8988T (cell line): ENCODE measurements at regions not wholly inside any gene's neighbourhood (a gene's known extent, or its start where the extent isn't known, plus 50 kb on each side); places are given as distances from the start of the nearest gene placed in this dataset.
A peak's percentile ranks its signal among the peaks of the same experiment; 100 is the strongest.

ENCODE experiments used
- DNase-seq: peaks from one replicate; pipeline ENCODE4 v3.0.0; 2011

DNA sequence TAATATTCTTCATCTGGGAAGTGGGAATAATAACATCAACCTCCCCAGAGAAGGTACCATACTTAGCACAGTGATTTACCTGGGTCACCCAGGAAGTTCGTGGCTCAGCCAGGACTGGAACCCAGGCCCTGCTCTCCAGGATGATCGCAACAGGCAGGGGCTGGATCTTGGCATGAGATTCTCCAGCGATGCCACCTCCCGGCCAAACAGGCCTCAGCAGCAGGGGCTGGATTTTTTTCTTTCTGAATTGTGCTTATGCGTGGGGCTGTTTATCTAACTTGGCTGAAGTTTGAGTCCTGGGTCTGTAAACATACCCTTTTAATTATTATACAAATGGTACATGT lies 129.5 kb upstream of the PTPN1 start:
- DNase-seq: peak; percentile 63

DNA sequence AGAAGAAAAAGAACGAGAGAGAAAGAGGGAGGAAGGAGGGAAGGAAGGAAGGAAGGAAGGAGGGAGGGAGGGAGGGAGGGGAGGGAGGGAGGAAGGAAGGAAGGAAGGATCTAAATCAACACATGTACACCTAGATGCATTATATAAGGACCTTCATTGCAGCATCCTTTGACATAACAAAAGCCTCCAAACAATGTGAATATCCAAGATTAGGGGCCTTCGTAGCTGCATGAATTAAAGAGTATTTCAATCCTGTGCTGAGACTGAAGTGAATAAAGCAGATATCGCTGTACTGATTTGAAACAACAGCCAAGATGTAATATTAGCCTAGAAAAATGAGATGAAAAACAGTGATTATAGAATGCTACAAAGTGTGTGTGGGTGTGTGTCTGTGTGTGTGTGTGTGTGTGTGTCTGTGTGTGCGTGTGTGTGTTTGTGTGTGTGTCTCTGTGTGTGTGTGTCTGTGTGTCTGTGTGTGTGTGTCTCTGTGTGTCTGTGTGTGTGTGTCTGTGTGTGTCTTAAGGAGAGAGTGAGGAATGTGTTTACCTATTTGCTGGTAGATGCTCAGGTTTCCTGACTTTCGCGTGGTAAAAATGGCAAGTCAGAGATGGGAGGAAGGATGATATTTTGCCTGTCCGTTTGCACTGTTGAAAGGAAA lies 129.0 kb upstream of the PTPN1 start:
- no peak for DNase-seq

DNA sequence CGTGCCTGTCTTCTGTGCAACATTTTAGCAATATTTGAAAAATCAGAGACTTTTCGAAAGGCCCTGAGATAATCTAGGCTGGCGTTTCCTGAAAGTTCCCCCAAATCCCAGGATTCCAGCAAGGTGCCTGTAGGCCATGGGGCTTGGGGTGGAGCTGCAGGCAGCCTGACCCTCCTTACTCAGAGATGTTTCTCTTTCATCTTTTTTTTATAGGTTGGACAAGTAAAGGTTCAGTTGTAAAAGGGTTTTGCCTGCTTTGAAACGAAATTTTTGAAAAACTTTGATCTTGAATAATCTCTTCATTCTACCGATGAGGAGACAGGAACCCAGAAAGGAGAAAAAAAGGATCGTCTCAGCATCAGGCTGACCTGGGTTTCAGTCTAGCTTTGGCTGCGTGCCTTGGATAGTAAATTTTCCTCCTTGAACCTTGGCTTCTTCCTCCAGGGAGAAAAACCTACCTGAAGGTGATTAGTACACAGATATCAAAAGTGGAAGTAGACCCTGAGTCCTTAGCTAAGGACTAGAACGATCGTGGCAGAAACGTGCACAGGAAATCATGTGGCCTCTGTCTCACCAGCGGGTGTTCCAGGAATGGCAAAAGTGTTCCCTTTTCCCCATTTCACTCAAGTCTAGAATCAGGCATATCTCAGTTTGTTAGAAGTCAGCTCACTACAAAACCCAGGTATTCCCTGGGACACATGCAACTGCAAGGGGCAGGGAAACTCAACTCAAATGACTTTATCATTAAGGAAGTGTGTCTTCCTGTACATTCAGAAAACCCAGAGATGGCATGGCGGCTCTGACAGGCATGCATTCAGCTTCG lies 128.2 kb upstream of the PTPN1 start:
- DNase-seq: no peak

DNA sequence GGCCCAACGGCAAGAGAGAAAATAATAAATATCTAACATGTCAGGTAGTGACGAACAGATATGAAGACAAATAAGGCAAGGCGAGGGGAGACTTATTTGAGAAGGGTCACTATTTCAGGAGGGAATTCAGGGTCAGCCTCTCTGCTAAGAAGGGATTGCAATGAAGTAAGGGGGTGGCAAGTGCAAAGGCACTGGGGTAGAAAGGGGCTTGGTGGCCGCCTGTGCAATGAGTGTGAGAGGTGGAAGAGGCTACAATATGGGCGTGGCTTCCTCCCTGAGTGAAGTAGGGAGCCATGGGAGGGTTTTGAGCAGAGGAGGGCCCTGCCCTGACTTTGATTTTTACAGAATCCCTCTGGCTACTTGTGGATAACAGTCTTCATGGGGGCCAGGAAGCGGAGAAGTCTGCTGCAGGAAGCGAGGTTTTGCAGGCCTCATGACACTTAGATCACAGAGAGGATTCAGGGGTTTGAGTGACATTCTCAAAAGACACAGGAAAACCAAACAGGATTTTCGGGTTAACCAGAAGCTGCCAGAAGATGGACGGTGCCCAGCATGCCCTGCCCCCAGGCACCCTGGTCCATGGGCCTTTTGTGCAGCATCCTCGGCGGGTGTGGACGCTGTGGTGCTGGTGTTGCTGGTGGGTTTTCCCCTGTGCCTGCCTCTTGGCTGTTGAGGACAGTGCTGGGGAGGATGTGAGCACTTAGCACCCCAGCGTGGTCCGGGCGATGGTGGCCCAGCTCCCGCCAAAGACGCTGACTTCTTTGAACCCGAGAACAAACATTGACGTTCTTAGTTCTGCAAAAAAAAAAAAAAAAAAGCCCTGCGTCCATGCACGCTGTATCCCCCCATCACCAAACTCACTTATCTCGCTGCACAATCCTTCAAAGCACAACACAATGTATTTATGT lies 124.2 kb upstream of the PTPN1 start:
- DNase-seq: no peak

DNA sequence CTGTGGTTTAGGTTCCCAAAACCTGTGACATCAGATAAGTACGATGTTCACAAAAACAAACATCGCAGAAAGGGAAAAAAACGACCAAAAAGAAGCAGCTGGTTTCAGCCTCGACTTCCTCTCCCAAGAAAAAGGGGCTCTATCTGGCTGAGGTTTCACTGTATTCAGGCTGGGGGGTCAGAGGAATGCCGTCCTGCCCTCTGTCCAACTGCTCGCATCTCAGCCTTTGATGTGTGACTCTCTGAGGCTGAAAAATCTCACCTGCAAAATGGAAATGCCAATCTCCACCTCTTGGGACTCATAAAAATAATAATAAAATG lies 123.6 kb upstream of the PTPN1 start:
- DNase-seq: no peak

DNA sequence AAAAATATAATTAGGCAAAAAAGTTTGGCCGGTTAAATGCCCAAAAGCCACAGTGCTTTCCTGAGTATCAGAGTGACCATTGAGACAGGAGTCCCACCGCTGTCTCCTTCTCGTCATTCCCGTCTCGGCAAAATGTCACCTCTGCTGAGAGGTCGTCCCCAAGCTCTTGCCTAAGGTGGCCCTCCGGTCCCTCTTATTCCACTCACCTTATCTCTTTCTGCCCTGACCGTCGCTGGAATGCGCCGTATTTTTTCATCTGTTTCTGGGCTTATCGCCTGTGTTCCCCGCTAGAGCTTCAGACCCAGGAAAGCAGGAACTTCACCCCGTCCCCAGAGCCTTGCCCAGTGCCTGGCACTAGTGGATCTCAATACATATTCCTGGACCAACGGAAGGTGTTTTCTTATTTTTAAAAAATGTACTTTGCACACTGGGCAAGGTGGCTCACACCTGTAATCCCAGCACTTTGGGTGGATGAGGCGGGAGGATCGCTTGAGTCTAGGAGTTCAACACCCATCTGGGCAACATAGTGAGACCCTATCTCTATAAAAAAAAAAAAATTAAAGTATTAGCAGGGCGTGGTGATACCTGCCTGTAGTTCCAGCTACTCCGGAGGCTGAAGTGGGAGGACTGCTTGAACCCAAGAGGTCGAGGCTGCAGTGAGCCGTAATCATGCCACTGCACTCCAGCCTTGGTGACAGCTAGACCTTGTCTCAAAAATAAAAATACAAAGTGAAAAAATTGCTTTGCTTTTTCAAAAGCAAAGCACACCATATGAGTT lies 122.8 kb upstream of the PTPN1 start:
- no peak for DNase-seq

DNA sequence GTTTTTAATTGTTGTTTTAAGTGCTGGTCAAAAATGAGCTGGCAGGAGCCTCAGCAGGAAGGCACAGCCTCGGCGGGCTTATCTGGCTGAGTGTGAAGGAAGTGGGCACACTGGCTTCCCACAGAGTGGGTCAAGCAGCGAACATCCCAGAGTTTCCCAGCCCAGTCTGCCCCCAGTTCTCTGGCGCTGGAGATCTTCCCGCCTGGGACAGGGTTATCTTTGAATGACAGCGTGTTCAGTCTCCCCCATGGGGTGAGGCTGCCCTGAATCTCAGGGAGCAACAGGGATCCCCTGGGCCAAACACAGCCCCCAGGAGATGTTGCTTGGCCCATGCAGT lies 122.2 kb upstream of the PTPN1 start:
- DNase-seq: no peak

DNA sequence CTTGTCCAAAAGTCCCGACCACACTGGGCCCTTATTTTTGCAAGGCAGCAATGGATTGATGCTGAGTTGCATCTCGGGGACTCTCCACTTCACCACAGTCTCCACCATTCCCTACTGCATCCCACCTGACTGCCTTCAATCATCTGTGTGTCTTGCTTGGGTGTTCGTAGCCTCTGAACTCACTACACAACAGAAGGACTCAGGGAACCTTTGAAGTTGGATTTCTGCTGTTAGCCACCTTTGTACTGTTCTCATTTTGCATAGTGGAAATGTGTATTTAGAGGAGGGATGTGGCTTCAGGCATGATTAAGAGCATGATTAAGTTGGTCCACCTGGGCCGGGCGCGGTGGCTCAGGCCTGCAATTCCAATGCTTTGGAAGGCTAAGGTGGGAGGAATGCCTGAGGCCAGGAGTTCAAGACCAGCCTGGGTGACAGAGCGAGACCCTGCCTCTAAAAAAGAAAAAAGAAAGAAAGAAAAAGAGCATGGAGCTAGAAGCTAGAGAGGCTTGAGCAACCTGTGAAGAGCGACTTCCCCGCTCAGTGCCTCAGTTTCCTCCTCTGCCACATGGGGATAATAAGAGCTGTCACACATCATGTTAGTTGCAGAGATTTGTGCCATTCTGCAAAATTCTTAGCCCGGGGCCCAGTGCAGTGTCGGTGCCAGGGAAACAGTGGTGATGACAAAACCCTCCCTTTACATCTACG lies 121.3 kb upstream of the PTPN1 start:
- no peak for DNase-seq

DNA sequence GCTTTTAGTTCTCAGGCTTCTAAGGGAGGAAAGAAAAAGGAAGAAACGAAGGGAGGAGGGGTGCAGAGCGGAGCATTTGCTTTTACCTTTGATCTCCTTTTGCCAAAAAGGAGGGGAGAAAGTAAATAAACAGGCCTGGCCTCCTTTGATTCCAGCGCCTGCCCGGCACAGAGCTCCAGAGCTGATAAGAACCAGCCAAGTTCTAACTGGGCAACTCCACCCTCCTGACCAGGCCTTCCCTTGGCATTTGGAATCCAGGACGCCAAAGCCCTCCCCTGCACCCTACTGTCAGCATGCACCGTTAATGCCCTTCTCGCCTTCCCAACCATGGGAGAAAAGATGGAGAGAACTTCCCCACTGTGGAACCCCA lies 120.8 kb upstream of the PTPN1 start:
- DNase-seq: no peak

DNA sequence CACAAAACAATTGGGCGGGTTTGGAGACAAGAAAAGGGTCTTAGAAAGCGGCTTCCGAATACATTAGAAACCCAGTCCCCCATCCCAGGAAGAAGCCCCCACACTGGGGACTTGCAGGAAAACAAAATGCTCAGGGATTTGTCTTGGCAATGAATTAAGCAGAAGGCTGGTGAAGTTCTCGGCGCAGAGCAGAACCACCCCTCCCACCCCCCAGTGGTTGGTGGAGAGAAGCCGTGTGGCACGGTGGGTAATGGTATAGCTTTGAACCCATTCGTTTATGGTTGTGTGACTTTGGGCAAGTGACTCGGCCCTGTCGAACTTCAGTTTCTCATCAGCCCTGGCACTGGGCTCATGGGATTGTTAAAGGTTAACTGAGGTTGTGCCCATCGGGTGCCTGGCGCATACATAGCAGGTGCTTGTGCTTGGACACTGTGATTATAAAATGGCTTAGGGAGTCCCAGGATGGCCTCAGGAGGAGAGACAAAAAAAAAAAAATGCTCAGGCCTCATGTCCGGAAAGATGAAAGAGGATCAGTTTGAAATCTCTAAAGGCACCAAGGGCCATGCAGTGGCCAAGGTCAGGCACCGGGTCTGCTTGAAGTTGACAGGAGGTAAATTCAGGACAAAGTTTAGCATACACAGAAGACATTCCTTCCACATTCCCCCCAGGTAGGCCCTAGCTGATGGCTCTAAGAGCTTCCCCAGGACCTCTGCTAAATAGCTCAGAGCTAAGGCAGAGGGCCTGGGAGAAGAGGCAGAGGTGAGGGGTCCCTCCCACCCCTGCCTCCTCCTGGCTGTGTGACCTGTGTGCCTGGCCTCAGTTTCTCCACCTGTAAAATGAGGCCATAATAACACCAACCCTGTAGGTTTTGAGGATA lies 120.1 kb upstream of the PTPN1 start:
- no peak for DNase-seq

DNA sequence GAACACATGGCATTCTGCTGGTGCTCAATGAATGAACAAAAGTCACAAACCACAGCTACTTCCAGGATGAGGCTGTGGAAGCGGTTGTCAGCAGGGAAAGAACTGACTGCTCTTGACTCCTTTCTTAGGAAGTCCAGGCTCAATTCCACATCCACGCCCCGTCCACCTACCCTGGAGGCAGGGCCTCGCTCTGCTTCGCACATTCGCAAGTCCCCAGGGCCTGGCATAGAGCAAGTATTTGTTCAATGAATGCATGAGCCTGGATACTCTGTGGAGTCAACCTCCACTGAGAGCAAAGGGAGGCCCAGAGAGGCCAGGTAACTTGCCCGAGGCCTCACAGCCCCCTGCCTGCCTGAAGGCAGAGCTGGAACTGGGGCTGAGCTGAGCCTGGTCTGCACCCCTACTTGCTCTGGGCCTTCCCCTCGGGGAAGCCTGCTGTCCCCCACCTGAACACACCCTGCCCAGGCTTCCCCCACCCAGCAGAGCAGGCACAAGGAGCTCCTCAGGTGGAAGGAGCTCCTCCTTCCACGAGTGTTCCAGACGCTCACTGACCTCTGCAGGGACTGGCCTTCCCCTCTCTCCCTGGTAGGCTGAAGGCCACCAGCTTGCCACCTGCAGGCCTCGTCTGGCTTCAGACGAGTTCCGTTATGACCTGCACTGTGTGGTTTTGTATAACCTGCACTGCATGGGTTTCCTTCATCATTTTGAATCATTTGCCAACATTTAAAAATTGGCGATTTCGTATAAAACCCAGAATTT lies 119.3 kb upstream of the PTPN1 start:
- DNase-seq: no peak

DNA sequence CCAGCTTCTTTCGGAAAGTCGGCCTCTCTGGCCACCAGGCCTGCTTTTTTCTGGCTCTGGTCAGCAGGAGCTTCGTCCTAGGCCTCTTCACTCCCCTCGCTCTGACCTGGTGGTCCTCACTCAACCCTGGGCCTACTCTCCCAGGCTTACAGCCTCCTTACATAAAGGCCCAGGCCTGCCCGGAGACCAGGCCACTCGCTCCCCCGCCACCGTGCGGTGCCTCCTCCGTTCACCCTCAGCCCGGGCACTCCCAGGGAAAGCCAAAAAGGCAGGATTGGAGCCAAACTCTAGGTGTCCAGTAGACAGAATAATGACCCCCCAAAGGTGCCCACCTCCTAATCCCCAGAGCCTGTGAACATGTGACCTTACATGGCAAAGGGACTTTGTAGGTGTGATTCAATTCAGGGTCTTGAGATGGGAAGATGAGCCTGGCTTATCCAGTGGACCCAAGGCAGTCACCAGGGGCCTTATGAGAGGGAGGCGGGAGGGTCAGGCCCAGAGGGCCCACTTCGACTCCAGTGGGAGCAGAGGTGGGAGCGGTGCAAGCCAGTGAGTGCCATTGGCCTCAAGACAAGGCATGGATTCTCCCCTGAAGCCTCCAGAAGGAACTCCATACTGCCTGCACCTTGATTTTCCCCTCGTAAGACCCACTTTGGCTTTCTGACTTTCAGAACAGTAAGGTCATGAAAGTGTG lies 118.6 kb upstream of the PTPN1 start:
- no peak for DNase-seq

DNA sequence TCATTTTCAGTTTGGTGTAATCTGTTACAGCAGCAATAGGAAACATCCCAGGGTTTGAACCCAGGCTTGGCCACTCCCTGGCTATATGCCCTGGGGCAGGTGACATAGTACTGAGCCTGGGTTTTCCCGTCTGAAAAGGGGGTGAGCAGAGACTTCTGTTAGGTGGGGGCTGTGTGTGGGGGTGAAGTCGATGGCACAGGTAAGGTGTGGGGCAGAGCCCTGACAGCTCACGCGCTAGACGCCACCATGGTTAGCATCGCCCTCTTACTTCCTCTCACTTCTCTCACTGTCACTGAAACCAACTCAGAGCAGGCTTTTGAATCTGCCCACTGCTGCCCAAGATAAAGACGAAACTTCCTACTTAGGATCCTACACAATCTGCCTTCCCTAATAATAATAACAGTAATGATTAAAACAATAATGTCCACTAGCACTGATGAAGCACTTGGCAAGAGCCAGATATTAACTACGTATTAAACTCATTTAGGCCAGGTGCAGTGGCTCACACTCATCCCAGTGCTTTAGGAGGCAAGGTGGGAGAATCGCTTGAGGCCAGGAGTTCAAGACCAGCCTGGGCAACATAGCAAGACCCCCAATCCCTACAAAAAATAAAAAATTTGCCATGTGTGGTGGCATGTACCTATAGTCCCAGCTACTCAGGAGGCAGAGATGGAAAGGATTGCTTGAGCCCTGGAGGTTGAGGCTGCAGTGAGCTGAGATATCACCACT lies 117.9 kb upstream of the PTPN1 start:
- no peak for DNase-seq

DNA sequence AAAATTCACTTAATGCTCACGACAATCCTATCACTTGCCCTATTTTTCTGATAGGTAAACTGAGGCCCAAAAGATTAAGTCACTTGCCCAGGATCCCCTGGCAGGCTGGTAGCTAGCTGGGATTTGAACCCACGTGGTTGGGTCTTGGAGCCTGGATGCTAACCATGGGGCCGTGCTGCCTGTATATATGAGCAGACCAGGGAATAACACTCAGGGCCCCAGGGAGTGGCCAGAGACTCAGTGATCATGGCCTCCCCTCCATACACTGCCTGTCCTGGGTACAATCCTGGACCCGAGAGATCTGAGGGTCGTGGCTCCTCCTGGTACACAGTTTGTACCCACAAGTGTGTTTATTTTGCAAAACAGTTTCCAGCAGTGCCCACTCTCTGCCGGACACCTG lies 116.9 kb upstream of the PTPN1 start:
- no peak for DNase-seq

DNA sequence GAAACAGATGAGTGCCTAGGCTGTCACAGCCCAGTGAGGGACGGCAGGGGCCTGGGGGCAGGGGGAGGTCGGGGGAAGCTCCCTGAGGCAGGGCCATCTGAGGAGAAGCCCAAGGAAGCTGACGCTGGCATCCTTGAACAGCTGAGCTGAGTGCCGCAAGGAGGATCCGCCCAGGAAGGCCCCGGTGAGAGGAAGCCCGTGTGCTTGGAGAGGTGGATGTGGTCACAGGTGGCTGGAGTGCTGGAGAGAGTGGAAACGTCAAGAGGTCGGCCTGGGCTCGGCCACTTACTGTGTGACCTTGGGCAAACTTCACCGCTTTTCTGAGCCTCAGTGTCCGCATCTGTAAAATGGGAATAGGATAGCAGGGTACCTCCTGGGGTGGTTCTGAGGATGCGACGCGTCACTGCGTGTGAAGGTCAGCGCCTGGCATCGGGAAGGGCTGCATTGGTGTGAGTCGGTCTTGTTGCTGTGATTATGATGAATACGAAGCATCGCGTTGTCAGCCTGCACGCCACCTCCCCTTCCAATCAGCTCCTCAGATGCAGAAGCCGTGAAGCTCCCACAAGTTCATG lies 116.1 kb upstream of the PTPN1 start:
- DNase-seq: no peak

DNA sequence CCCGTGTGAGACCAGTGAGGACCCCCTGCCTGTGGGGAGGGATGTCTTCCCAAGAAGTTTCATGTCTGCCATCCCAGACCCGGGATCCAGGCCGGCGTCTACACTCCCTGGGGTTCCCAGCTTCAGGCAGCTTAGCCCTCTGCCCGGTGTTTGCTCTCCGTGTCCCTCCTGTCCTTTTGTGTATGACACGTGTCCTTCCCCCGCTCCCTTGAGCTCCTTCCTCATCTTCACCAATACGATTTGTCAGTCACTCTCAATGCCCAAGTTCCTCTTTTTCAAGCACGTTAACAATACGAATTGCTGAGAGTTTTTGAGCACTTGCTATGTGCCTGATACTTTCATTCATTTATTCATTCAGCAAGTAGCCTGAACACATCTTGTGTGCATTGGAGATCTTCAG lies 115.6 kb upstream of the PTPN1 start:
- DNase-seq: no peak

DNA sequence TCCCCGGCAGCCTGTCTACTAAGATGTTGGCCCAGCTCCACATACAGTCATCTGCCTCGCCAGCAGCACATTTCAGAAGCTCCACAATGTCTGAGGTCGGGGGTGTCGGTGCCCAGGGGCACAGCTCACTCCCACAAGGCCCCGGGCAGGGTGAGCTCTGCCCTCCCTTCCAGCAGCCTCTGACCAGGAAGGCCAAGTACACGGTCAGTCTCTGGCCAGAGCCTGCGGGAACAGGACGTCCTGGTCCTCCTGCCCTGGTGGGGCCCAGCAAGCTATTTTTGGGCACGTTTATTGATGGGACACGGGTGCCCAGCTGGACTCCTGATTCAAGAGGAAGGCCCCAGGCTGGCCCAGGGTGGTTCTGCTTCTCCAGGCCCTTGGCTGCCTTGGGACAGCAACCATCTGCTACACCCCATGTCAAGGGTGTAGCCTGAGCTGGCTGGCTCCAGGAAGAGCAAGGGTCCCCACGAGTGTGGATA lies 114.9 kb upstream of the PTPN1 start:
- DNase-seq: no peak

DNA sequence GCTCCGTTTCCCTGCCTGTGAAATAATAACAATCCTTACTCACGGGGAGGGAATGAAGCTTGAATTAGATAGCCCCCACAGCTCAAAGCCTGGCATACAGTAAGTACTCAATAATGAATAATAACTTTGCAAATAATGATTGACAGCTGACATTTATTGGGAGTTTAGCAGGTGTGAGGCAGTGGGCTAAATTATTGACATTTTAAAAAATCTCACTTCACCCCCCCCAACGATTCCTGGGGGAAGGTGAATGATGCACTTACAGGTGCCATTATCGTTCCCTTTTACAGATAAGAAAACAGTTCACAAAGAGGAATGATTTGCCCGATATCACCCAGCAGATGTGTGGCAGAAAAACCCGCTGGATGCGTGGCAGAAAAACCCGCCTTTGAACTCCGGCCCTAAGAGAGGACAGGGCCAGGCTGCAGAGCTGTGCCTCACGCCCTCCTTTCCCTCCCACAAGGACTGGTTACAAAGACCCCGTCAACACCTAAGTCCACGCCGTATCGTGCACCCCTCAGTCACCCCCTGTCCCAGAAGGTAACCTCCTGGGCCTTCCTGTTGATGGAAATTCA lies 114.2 kb upstream of the PTPN1 start:
- no peak for DNase-seq

DNA sequence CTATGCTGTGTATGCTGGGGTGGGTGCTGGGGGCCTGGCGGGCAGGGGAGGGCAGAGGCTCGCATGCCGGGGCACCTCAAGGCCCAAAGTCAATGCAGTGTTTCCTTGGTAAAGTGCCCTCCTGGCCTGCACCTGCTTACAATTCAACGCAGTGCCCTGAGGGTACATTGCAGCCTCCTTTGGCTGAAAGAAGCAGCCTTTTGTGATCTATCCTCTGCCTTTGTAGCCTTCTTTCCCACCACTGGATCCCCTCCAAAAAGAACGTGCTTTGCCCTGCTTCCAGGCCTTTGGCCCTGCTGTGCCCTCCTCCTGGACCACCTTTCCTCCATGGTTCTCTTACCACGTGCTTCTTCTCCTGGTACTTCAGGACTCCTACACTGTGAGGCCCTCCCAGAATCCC lies 113.6 kb upstream of the PTPN1 start:
- no peak for DNase-seq
